CMK (cell line): ENCODE measurements at regions not wholly inside any gene's neighbourhood (a gene's known extent, or its start where the extent isn't known, plus 50 kb on each side); places are given as distances from the start of the nearest gene placed in this dataset.
"Not testable (repeated sequence)": the region's sequence is repeated elsewhere in the genome, so short reads cannot be mapped to it uniquely, and the experiment has no call there.

ENCODE experiments used
- DNase-seq: peaks from one replicate; pipeline ENCODE4 v3.0.0-alpha.2; 2010; ENCODE audit warnings: low read depth

- no peak for DNase-seq
Measured at GRCh38 chr12:23084236-23084995, 459.4 kb downstream of the ETNK1 start.

GRCh38 chr12:23088594-23088993 is 463.6 kb downstream of the ETNK1 start:
- DNase-seq, result no peak

GRCh38 chr12:23093488-23093887 is 468.5 kb downstream of the ETNK1 start:
- no peak for DNase-seq

- no peak for DNase-seq
Measured at GRCh38 chr12:23096321-23096720, 471.4 kb downstream of the ETNK1 start.

- DNase-seq, result no peak
Measured at GRCh38 chr12:23098110-23098509, 473.1 kb downstream of the ETNK1 start.

GRCh38 chr12:23098517-23098916 is 473.5 kb downstream of the ETNK1 start:
- DNase-seq, result no peak

GRCh38 chr12:23099104-23099503 is 474.1 kb downstream of the ETNK1 start:
- DNase-seq, result no peak

GRCh38 chr12:23099604-23100003 is 474.6 kb downstream of the ETNK1 start:
- no peak for DNase-seq

- no peak for DNase-seq
Measured at GRCh38 chr12:23108957-23109356, 484.0 kb downstream of the ETNK1 start.

GRCh38 chr12:23113781-23114180 is 488.8 kb downstream of the ETNK1 start:
- DNase-seq, result no peak

GRCh38 chr12:23115984-23116383 is 491.0 kb downstream of the ETNK1 start:
- DNase-seq, result no peak

- no peak for DNase-seq
Measured at GRCh38 chr12:23126794-23127193, 501.8 kb downstream of the ETNK1 start.

GRCh38 chr12:23127701-23128100 is 502.7 kb downstream of the ETNK1 start:
- no peak for DNase-seq

- DNase-seq, result no peak
Measured at GRCh38 chr12:23128462-23128861, 503.5 kb downstream of the ETNK1 start.

- no peak for DNase-seq
Measured at GRCh38 chr12:23132357-23132756, 507.4 kb downstream of the ETNK1 start.

GRCh38 chr12:23133471-23133870 is 508.5 kb downstream of the ETNK1 start:
- DNase-seq, result no peak

- no peak for DNase-seq
Measured at GRCh38 chr12:23139026-23139425, 514.1 kb downstream of the ETNK1 start.

- DNase-seq, result no peak
Measured at GRCh38 chr12:23140710-23141109, 515.7 kb downstream of the ETNK1 start.

GRCh38 chr12:23141335-23141734 is 516.4 kb downstream of the ETNK1 start:
- DNase-seq, result no peak

- DNase-seq, result not testable (repeated sequence)
Measured at GRCh38 chr12:23146070-23146469, 521.1 kb downstream of the ETNK1 start.

GRCh38 chr12:23168459-23168858 is 543.5 kb downstream of the ETNK1 start:
- no peak for DNase-seq

GRCh38 chr12:23169012-23169695 is 544.2 kb downstream of the ETNK1 start:
- DNase-seq, result no peak

GRCh38 chr12:23169696-23170013 is 544.7 kb downstream of the ETNK1 start:
- DNase-seq, result no peak

- DNase-seq, result no peak
Measured at GRCh38 chr12:23174917-23175316, 549.9 kb downstream of the ETNK1 start.
